Tongue (tissue), 1 donor: ENCODE measurements at regions not wholly inside any gene's neighbourhood (a gene's known extent, or its start where the extent isn't known, plus 50 kb on each side); places are given as distances from the start of the nearest gene placed in this dataset.

ENCODE experiments used
- DNase-seq: peaks from one replicate; pipeline ENCODE4 v3.0.0-alpha.2; 2015

GRCh38 chr5:57698086-57698485 is 215.5 kb upstream of the ACTBL2 start:
- DNase-seq: no peak

GRCh38 chr5:57696825-57697570 is 214.4 kb upstream of the ACTBL2 start:
- DNase-seq: no peak

- peak; percentile 7 for DNase-seq
These were observed 213.8 kb upstream of the ACTBL2 start for GRCh38 chr5:57696389-57696769.

GRCh38 chr5:57695706-57696388 is 213.2 kb upstream of the ACTBL2 start:
- no peak for DNase-seq

- no peak for DNase-seq
These were observed 212.6 kb upstream of the ACTBL2 start for GRCh38 chr5:57695179-57695578.

- DNase-seq: no peak
These were observed 211.1 kb upstream of the ACTBL2 start for GRCh38 chr5:57693488-57694305.

GRCh38 chr5:57692582-57693487 is 210.2 kb upstream of the ACTBL2 start:
- DNase-seq: peak; percentile 33

- DNase-seq: no peak
These were observed 208.1 kb upstream of the ACTBL2 start for GRCh38 chr5:57690724-57691123.

- no peak for DNase-seq
These were observed 205.0 kb upstream of the ACTBL2 start for GRCh38 chr5:57687596-57687995.

GRCh38 chr5:57685516-57686255 is 203.1 kb upstream of the ACTBL2 start:
- DNase-seq: no peak

- DNase-seq: no peak
These were observed 201.7 kb upstream of the ACTBL2 start for GRCh38 chr5:57684299-57684702.

- DNase-seq: no peak
These were observed 200.5 kb upstream of the ACTBL2 start for GRCh38 chr5:57683036-57683630.

GRCh38 chr5:57681942-57682341 is 199.3 kb upstream of the ACTBL2 start:
- DNase-seq: no peak

GRCh38 chr5:57680686-57681085 is 198.1 kb upstream of the ACTBL2 start:
- DNase-seq: no peak

GRCh38 chr5:57677235-57677634 is 194.6 kb upstream of the ACTBL2 start:
- no peak for DNase-seq

GRCh38 chr5:57676222-57677098 is 193.8 kb upstream of the ACTBL2 start:
- DNase-seq: no peak

- DNase-seq: no peak
These were observed 192.6 kb upstream of the ACTBL2 start for GRCh38 chr5:57675236-57675635.

- DNase-seq: no peak
These were observed 188.8 kb upstream of the ACTBL2 start for GRCh38 chr5:57671371-57671770.

- DNase-seq: no peak
These were observed 184.0 kb upstream of the ACTBL2 start for GRCh38 chr5:57666582-57666981.
